Urinary bladder (tissue), 3 donors: ENCODE measurements at regions not wholly inside any gene's neighbourhood (a gene's known extent, or its start where the extent isn't known, plus 50 kb on each side); places are given as distances from the start of the nearest gene placed in this dataset.
"Not testable (repeated sequence)": the region's sequence is repeated elsewhere in the genome, so short reads cannot be mapped to it uniquely, and the experiment has no call there.

Experiments
- DNase-seq: peaks from one replicate; pipeline ENCODE4 v3.0.0-alpha.2; 2015; ENCODE audit errors: extremely low spot score
- H3K27ac ChIP-seq: one replicate; pipeline ENCODE4 v1.5.1; 2013; ENCODE audit warnings: low read depth, mild to moderate bottlenecking, moderate library complexity
- H3K36me3 ChIP-seq: one replicate; pipeline ENCODE4 v1.6.1; 2013; ENCODE audit warnings: mild to moderate bottlenecking, moderate library complexity; ENCODE audit not compliant: insufficient read depth
- H3K4me1 ChIP-seq: one replicate; pipeline ENCODE4 v1.6.1; 2013; ENCODE audit warnings: mild to moderate bottlenecking, moderate library complexity; ENCODE audit not compliant: insufficient read depth
- H3K4me3 ChIP-seq: one replicate; pipeline ENCODE4 v1.5.1; 2013; ENCODE audit warnings: low read depth, low read length
- WGBS: extraction: QIAGEN DNeasy Blood & Tissue Kit; methylation state at CpG from one replicate; pipeline ENCODE4 v1.1.7; 2013; 5-methylcytosine and 5-hydroxymethylcytosine counted together
- donor health status: healthy with polysubstance abuse.
- donor health status: healthy.

GRCh38 chr9:67470739-67471138 lies 388.0 kb upstream of the ANKRD20A1 start:
- H3K27ac ChIP-seq, H3K4me1 ChIP-seq, H3K36me3 ChIP-seq, DNase-seq, H3K4me3 ChIP-seq: not testable (repeated sequence)
- WGBS, result no CpG with 5 or more reads among the region's 5 CpGs

GRCh38 chr9:67468326-67468725 lies 390.4 kb upstream of the ANKRD20A1 start:
- no CpG with 5 or more reads among the region's 1 CpG for WGBS
- DNase-seq, H3K36me3 ChIP-seq, H3K27ac ChIP-seq, H3K4me3 ChIP-seq, H3K4me1 ChIP-seq: not testable (repeated sequence)

GRCh38 chr9:67461796-67462757 lies 396.7 kb upstream of the ANKRD20A1 start:
- not testable (repeated sequence) for H3K36me3 ChIP-seq, H3K27ac ChIP-seq, H3K4me3 ChIP-seq, DNase-seq, H3K4me1 ChIP-seq
- WGBS, result no CpG with 5 or more reads among the region's 25 CpGs

GRCh38 chr9:67452941-67453340 lies 405.8 kb upstream of the ANKRD20A1 start:
- DNase-seq, H3K36me3 ChIP-seq, H3K4me1 ChIP-seq, H3K27ac ChIP-seq, H3K4me3 ChIP-seq: not testable (repeated sequence)
- WGBS, result no CpG with 5 or more reads among the region's 3 CpGs

GRCh38 chr9:67442313-67442712 lies 416.4 kb upstream of the ANKRD20A1 start:
- no CpG with 5 or more reads among the region's 3 CpGs for WGBS
- not testable (repeated sequence) for H3K4me1 ChIP-seq, H3K4me3 ChIP-seq, DNase-seq, H3K27ac ChIP-seq, H3K36me3 ChIP-seq

GRCh38 chr9:67437011-67437410 lies 421.7 kb upstream of the ANKRD20A1 start:
- DNase-seq, H3K4me3 ChIP-seq, H3K4me1 ChIP-seq, H3K36me3 ChIP-seq, H3K27ac ChIP-seq: not testable (repeated sequence)
- WGBS, result 88% methylated on average over 1 of the region's 3 CpGs

- not testable (repeated sequence) for H3K36me3 ChIP-seq, DNase-seq, H3K27ac ChIP-seq, H3K4me3 ChIP-seq, H3K4me1 ChIP-seq
- no CpG with 5 or more reads among the region's 4 CpGs for WGBS
These were observed 432.5 kb upstream of the SPATA31A3 start for GRCh38 chr9:67424881-67425280.

GRCh38 chr9:67423049-67423728 lies 430.8 kb upstream of the SPATA31A3 start:
- 89% methylated on average over 1 of the region's 9 CpGs for WGBS
- H3K27ac ChIP-seq, H3K4me1 ChIP-seq, H3K36me3 ChIP-seq, DNase-seq, H3K4me3 ChIP-seq: not testable (repeated sequence)

GRCh38 chr9:67418496-67419079 lies 426.2 kb upstream of the SPATA31A3 start:
- H3K4me1 ChIP-seq, H3K36me3 ChIP-seq, H3K4me3 ChIP-seq, DNase-seq, H3K27ac ChIP-seq: not testable (repeated sequence)
- no CpG with 5 or more reads among the region's 4 CpGs for WGBS

GRCh38 chr9:67417341-67417983 lies 425.1 kb upstream of the SPATA31A3 start:
- DNase-seq, H3K36me3 ChIP-seq, H3K4me3 ChIP-seq, H3K4me1 ChIP-seq, H3K27ac ChIP-seq: not testable (repeated sequence)
- 97% methylated on average over 1 of the region's 7 CpGs for WGBS

- not testable (repeated sequence) for H3K4me3 ChIP-seq, H3K36me3 ChIP-seq, H3K27ac ChIP-seq, H3K4me1 ChIP-seq, DNase-seq
- WGBS, result 87% methylated on average over 2 of the region's 6 CpGs
These were observed 424.3 kb upstream of the SPATA31A3 start for GRCh38 chr9:67416639-67417038.

GRCh38 chr9:67410606-67411220 lies 418.4 kb upstream of the SPATA31A3 start:
- not testable (repeated sequence) for H3K27ac ChIP-seq, H3K4me3 ChIP-seq, DNase-seq, H3K4me1 ChIP-seq, H3K36me3 ChIP-seq
- 32% methylated on average over 3 of the region's 7 CpGs for WGBS

GRCh38 chr9:67403739-67404138 lies 411.4 kb upstream of the SPATA31A3 start:
- not testable (repeated sequence) for H3K36me3 ChIP-seq, H3K4me1 ChIP-seq, DNase-seq, H3K27ac ChIP-seq, H3K4me3 ChIP-seq
- WGBS, result no CpG with 5 or more reads among the region's 4 CpGs
